Neutrophil (primary cell): ENCODE measurements at regions not wholly inside any gene's neighbourhood (a gene's known extent, or its start where the extent isn't known, plus 50 kb on each side); places are given as distances from the start of the nearest gene placed in this dataset.
"Not testable (repeated sequence)": the region's sequence is repeated elsewhere in the genome, so short reads cannot be mapped to it uniquely, and the experiment has no call there.

Experiments
- H3K27ac ChIP-seq: fragments of 200-600 bp; sonication (generic); 2 replicates; pipeline ENCODE4 v1.5.1; 2016; ENCODE audit warnings: mild to moderate bottlenecking, moderate library complexity
- H3K27me3 ChIP-seq: fragments of 200-600 bp; sonication (generic); 2 replicates; pipeline ENCODE4 v1.6.0; 2016; ENCODE audit warnings: mild to moderate bottlenecking
- H3K36me3 ChIP-seq: fragments of 200-600 bp; sonication (generic); 2 replicates; pipeline ENCODE4 v1.5.1; 2017
- H3K4me1 ChIP-seq, 2 experiments: fragments of 200-600 bp in 1 of 2; sonication (generic) in 1 of 2; 1 replicate in 1 of 2; 2 replicates in 1 of 2; pipeline versions ENCODE4 v1.5.1 to v1.6.1; 2013 to 2016; ENCODE audit warnings: low read depth in 1 of 2, low read length in 1 of 2, mild to moderate bottlenecking in 1 of 2, moderate library complexity in 1 of 2; ENCODE audit not compliant: control insufficient read depth in 1 of 2, insufficient read depth in 1 of 2
- H3K4me3 ChIP-seq, 2 experiments: fragments of 200-600 bp in 1 of 2; sonication (generic) in 1 of 2; 1 replicate in 1 of 2; 2 replicates in 1 of 2; pipeline ENCODE4 v1.5.1; 2013 to 2016; ENCODE audit warnings: low read depth in 1 of 2, low read length in 1 of 2, mild to moderate bottlenecking in 1 of 2, moderate library complexity in 1 of 2
- H3K9me3 ChIP-seq: fragments of 200-600 bp; sonication (generic); 2 replicates; pipeline ENCODE4 v1.5.1; 2016
- TF ChIP-seq, protein P1 (sequence below): fragments of 200-600 bp; sonication (generic); IDR thresholded peaks from 2 replicates; pipeline ENCODE4 v1.5.1; 2016; ENCODE audit warnings: antibody characterized with exemption

DNA sequence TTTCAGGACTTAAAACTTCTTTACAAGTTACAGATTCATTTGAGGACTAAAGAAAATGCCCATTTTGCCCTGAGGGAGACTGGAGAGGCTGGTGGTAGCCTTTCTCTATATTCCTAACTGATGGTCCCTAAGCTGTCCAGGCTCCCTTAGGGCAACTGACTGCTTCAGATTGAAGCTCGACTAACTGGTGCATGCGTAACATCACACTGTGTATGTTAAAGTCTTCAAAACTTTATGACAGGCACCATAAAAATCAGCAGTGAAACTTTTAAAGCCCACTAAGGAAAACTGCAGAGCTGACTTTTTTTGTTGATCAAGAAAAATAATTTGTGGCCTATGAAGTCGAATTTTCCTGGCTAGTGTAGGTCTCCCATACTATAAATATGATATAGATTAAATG, 233.0 kb upstream of the RPS23 start:
- no peaks in the 10 kb centered on the region for H3K27me3 ChIP-seq
- no peak overlapping the region for H3K27ac ChIP-seq
- H3K36me3 ChIP-seq, result no peaks in the 10 kb centered on the region
- H3K9me3 ChIP-seq, result no peaks in the 10 kb centered on the region
- no peaks in the 10 kb centered on the region for H3K4me1 ChIP-seq
- no peak overlapping the region for H3K4me3 ChIP-seq
- TF ChIP-seq, protein P1, sequence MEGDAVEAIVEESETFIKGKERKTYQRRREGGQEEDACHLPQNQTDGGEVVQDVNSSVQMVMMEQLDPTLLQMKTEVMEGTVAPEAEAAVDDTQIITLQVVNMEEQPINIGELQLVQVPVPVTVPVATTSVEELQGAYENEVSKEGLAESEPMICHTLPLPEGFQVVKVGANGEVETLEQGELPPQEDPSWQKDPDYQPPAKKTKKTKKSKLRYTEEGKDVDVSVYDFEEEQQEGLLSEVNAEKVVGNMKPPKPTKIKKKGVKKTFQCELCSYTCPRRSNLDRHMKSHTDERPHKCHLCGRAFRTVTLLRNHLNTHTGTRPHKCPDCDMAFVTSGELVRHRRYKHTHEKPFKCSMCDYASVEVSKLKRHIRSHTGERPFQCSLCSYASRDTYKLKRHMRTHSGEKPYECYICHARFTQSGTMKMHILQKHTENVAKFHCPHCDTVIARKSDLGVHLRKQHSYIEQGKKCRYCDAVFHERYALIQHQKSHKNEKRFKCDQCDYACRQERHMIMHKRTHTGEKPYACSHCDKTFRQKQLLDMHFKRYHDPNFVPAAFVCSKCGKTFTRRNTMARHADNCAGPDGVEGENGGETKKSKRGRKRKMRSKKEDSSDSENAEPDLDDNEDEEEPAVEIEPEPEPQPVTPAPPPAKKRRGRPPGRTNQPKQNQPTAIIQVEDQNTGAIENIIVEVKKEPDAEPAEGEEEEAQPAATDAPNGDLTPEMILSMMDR, result no peak

- Histone ChIP-seq H3K9me3 (no peaks in the 10 kb centered on the region), H3K36me3 (no peaks in the 10 kb centered on the region), H3K27ac (no peak overlapping the region), H3K4me1 (no peaks in the 10 kb centered on the region), H3K27me3 (no peaks in the 10 kb centered on the region), H3K4me3 (no peak overlapping the region)
- TF ChIP-seq, protein P1, result no peak
These were observed 231.6 kb upstream of the RPS23 start for GRCh38 chr5:82509762-82510161.

DNA sequence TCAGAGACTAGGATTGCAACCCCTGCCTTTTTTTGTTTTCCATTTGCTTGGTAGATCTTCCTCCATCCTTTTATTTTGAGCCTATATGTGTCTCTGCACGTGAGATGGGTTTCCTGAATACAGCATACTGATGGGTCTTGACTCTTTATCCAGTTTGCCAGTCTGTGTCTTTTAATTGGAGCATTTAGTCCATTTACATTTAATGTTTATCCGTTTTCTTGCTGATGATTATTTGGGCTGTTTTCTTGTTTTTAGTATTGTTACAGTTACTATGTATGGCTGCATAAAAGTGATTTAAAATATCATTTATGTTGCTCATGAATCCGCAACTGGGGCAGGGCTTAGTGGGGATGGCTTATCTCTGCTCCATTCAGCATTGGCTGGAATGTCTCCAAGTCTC, 228.2 kb upstream of the RPS23 start:
- H3K36me3 ChIP-seq, H3K9me3 ChIP-seq, H3K4me3 ChIP-seq, H3K4me1 ChIP-seq, H3K27me3 ChIP-seq, H3K27ac ChIP-seq: not testable (repeated sequence)

GRCh38 chr5:82499725-82500244, 221.6 kb upstream of the RPS23 start:
- Histone ChIP-seq H3K9me3 (no peaks in the 10 kb centered on the region), H3K4me1 (no peaks in the 10 kb centered on the region), H3K36me3 (no peaks in the 10 kb centered on the region), H3K27me3 (no peaks in the 10 kb centered on the region), H3K27ac (no peak overlapping the region), H3K4me3 (no peak overlapping the region)
- TF ChIP-seq, protein P1, result no peak

DNA sequence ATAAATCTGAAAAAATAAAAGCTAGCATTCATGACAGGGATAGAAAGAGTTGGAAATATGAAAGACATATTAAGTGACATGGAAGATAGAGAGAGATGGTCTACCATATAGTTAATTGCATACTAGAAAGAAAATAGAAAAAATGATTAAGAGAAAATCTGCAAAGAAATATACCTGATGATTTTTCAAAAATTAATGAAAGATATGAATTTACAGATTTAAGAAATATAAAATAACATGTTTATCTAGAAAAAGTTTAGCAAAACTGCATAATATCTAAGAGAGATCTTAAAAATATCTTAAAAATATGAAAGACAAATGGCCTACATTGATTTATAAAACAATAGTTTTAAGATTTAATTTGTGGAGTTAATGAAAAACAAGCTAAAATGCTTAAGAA, 219.1 kb upstream of the RPS23 start:
- TF ChIP-seq, protein P1, result no peak
- H3K9me3 ChIP-seq, result no peaks in the 10 kb centered on the region
- H3K27me3 ChIP-seq, result no peaks in the 10 kb centered on the region
- no peak overlapping the region for H3K27ac ChIP-seq
- H3K36me3 ChIP-seq, result no peaks in the 10 kb centered on the region
- no peak overlapping the region for H3K4me3 ChIP-seq
- H3K4me1 ChIP-seq, result no peaks in the 10 kb centered on the region

- no peak overlapping the region for H3K4me3 ChIP-seq
- TF ChIP-seq, protein P1, result no peak
- H3K9me3 ChIP-seq, result no peaks in the 10 kb centered on the region
- no peaks in the 10 kb centered on the region for H3K27me3 ChIP-seq
- H3K4me1 ChIP-seq, result no peaks in the 10 kb centered on the region
- no peaks in the 10 kb centered on the region for H3K36me3 ChIP-seq
- no peak overlapping the region for H3K27ac ChIP-seq
These were observed 216.8 kb upstream of the RPS23 start for GRCh38 chr5:82494942-82495341.
